WERI-Rb-1 (cell line): ENCODE measurements at regions not wholly inside any gene's neighbourhood (a gene's known extent, or its start where the extent isn't known, plus 50 kb on each side); places are given as distances from the start of the nearest gene placed in this dataset.

Experiments
- DNase-seq: peaks from one replicate; pipeline ENCODE4 v3.0.0-alpha.2; 2020
- H3K27ac ChIP-seq: fragments of 250-450 bp; sonication (Bioruptor Pico); 2 replicates; pipeline ENCODE4 v1.5.1; 2020; ENCODE audit warnings: mild to moderate bottlenecking, moderate library complexity
- H3K27me3 ChIP-seq: fragments of 250-450 bp; sonication (Bioruptor Pico); 2 replicates; pipeline ENCODE4 v1.5.1; 2021; ENCODE audit warnings: mild to moderate bottlenecking, low read depth, moderate library complexity; ENCODE audit not compliant: insufficient read depth, severe bottlenecking
- H3K36me3 ChIP-seq: fragments of 250-450 bp; sonication (Bioruptor Pico); 2 replicates; pipeline ENCODE4 v1.5.1; 2020; ENCODE audit warnings: mild to moderate bottlenecking, moderate library complexity
- H3K4me3 ChIP-seq: 2 replicates; pipeline ENCODE4 v1.5.1; 2011; ENCODE audit warnings: low read depth, mild to moderate bottlenecking, control low read depth, low read length
- H3K9me3 ChIP-seq: fragments of 250-450 bp; sonication (Bioruptor Pico); 2 replicates; pipeline ENCODE4 v1.5.1; 2021; ENCODE audit warnings: mild to moderate bottlenecking, moderate library complexity; ENCODE audit not compliant: severe bottlenecking
- TF ChIP-seq, protein P1 (sequence below): IDR thresholded peaks from 2 replicates; pipeline ENCODE4 v1.5.1; 2011; ENCODE audit warnings: low read depth, mild to moderate bottlenecking, control low read depth, inconsistent platforms, low read length

DNA sequence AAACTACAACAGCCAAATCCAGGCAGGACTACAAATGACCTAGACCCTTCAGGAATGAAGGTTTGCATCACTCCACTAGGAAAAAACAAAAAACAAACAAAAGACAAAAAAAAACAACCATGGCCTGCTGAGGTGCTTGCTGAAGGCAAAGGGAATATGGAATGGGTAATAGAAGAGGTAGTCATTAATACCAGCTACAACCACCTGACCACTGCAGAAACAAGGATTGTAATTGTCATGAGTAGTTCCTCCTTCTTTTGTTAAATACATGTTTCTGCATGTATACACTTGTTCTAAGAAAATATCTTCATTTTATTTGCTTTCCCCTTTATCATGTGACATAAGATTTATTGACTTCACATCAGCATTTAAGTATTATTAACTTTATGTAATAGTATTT is 409.8 kb upstream of the GRID2 start:
- Histone ChIP-seq H3K27me3 (no peaks in the 10 kb centered on the region), H3K27ac (no peak overlapping the region), H3K4me3 (no peak overlapping the region), H3K36me3 (no peaks in the 10 kb centered on the region), H3K9me3 (no peaks in the 10 kb centered on the region)
- TF ChIP-seq, protein P1, sequence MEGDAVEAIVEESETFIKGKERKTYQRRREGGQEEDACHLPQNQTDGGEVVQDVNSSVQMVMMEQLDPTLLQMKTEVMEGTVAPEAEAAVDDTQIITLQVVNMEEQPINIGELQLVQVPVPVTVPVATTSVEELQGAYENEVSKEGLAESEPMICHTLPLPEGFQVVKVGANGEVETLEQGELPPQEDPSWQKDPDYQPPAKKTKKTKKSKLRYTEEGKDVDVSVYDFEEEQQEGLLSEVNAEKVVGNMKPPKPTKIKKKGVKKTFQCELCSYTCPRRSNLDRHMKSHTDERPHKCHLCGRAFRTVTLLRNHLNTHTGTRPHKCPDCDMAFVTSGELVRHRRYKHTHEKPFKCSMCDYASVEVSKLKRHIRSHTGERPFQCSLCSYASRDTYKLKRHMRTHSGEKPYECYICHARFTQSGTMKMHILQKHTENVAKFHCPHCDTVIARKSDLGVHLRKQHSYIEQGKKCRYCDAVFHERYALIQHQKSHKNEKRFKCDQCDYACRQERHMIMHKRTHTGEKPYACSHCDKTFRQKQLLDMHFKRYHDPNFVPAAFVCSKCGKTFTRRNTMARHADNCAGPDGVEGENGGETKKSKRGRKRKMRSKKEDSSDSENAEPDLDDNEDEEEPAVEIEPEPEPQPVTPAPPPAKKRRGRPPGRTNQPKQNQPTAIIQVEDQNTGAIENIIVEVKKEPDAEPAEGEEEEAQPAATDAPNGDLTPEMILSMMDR = no peak
- no peak for DNase-seq

DNA sequence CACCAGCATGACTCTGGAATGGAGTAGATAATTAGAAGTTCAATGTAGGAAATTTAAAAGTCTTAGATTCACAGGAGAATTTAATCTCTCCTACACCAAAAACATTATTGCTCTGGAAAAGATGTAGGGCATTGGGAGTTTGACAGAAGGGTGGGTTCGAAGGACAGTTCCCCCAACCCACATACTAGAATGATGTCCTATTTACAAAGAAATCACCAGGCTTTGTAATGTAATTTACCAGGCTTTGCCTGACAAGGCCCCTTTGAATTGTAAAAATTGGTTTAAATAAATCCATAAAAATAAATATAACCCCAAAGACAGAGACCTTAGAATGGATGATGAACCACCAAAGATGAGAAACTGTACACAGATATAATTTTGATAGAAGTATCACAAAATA is 399.2 kb upstream of the GRID2 start:
- TF ChIP-seq, protein P1 = no peak
- Histone ChIP-seq H3K36me3 (no peaks in the 10 kb centered on the region), H3K9me3 (no peaks in the 10 kb centered on the region), H3K4me3 (no peak overlapping the region), H3K27me3 (no peaks in the 10 kb centered on the region), H3K27ac (no peak overlapping the region)
- DNase-seq = no peak

DNA sequence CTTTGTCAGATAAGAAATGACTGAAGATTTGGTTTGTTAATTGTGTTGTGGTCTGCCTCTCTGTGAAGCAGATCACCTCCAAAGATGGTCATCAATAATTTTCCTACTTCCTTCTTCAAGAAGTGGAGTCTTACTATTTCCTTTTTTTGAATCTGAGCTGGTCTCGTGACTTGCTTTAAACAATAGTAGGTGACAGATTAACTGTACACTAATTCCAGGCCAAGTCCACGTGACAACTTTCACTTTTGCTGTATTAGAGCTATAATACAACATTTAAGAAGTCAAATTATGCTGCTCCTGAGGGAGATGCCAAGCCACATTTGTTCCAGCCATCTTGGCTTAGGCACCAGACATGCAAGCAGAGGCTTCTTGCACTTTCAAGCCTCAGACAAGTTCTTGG is 393.8 kb upstream of the GRID2 start:
- H3K27ac ChIP-seq = no peak overlapping the region
- no peaks in the 10 kb centered on the region for H3K9me3 ChIP-seq
- no peak overlapping the region for H3K4me3 ChIP-seq
- TF ChIP-seq, protein P1 = no peak
- H3K27me3 ChIP-seq = no peaks in the 10 kb centered on the region
- no peaks in the 10 kb centered on the region for H3K36me3 ChIP-seq
- DNase-seq = no peak

DNA sequence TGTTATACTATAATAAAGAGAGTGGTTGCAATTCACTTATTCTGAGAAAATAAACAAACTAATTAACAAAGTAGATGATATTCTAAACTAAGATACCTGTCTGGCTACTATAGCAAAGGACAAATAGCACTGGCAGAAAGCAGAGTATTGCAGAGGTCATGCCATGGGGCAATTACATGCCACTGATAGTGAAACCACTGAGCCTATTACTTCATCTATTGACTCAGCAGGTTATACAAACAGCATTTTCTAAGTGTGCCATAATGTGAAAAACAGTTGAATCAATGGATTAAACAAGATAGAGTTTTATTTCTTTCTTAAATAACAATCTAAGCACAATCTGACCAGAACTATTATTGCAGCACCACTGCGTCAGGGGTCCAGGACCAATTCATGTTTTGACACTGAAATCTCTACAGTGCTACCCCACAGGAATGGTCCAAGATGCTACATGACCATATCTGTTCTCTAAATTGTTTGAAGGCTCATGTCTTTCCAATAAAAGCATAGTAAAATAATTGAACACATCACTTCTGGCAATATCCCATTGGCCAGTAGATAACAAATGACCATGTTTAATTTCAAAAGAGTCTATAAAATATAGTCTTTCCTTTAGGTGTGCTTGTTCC is 389.5 kb upstream of the GRID2 start:
- TF ChIP-seq, protein P1 = no peak
- H3K27me3 ChIP-seq = no peaks in the 10 kb centered on the region
- H3K4me3 ChIP-seq = no peak overlapping the region
- no peaks in the 10 kb centered on the region for H3K9me3 ChIP-seq
- no peaks in the 10 kb centered on the region for H3K36me3 ChIP-seq
- no peak overlapping the region for H3K27ac ChIP-seq
- DNase-seq = no peak

DNA sequence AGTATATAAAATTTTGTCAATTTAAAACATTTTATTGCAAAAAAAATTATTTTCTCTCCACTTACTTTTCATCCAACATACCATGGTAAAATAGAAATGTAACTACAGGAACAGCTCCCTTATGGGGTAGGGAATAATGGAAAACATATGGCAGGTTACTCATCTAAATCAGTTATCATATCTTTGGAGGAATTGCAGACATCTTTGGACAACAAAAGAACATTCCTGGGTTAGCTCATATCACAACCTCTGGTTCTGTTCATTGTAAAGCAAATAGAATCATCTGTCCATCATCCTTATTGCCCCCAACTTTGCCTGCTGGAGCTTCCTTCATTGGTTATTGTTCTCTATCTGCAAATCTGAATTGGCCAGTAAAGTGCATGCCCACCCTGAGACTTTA is 387.5 kb upstream of the GRID2 start:
- Histone ChIP-seq H3K9me3 (no peaks in the 10 kb centered on the region), H3K27me3 (no peaks in the 10 kb centered on the region), H3K27ac (no peak overlapping the region), H3K4me3 (no peak overlapping the region), H3K36me3 (no peaks in the 10 kb centered on the region)
- DNase-seq = no peak
- TF ChIP-seq, protein P1 = no peak

DNA sequence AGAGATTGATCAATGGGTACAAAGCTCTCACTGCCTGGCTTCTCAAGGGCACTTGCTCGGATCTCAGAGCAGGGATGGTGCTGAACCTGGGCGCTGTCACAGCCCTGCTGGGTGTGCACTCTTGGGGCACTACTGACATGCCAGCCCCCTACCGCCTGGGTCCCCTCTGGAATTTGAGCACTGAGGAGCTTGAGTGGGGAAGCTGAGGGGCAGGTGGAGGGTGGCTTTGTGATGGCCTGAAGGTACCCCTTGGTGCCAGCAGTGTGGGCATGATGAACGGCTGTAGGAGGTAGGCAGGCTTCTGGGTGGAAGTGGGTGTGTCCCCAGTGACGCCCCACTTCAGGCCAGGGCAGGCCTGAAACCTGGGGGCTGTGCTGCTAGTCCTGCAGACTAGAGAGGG is 379.1 kb upstream of the GRID2 start:
- no peak overlapping the region for H3K4me3 ChIP-seq
- no peaks in the 10 kb centered on the region for H3K27me3 ChIP-seq
- TF ChIP-seq, protein P1 = no peak
- no peak overlapping the region for H3K27ac ChIP-seq
- DNase-seq = no peak
- no peaks in the 10 kb centered on the region for H3K36me3 ChIP-seq
- H3K9me3 ChIP-seq = no peaks in the 10 kb centered on the region
